ENCODE measurements at regions not wholly inside any gene's neighbourhood (a gene's known extent, or its start where the extent isn't known, plus 50 kb on each side); places are given as distances from the start of the nearest gene placed in this dataset.

GRCh38 chr20:55937283-55937682 is 68.0 kb downstream of the CBLN4 start:
- TF ChIP-seq MAX (IDR thresholded peaks at IDR 0.05) (no peak), CEBPB (IDR thresholded peaks at IDR 0.05) (no peak), CREB1 (IDR thresholded peaks at IDR 0.05; ENCODE audit: low read depth) (no peak), USF1 (IDR thresholded peaks at IDR 0.05) (no peak), TAF1 (IDR thresholded peaks at IDR 0.05; ENCODE audit: low read depth) (no peak)

GRCh38 chr20:55936209-55936595 is 69.1 kb downstream of the CBLN4 start:
- TF ChIP-seq USF1 (IDR thresholded peaks at IDR 0.05) (no peak), TAF1 (IDR thresholded peaks at IDR 0.05; ENCODE audit: low read depth) (no peak), NFIC (IDR thresholded peaks at IDR 0.05) (no peak), EGR1 (IDR thresholded peaks at IDR 0.05) (no peak), EP300 (IDR thresholded peaks at IDR 0.05; ENCODE audit: borderline replicate concordance) (no peak), CREB1 (IDR thresholded peaks at IDR 0.05; ENCODE audit: low read depth) (no peak), YY1 (IDR thresholded peaks at IDR 0.05; ENCODE audit: low read depth) (no peak), FOXM1 (IDR thresholded peaks at IDR 0.05; ENCODE audit: borderline replicate concordance, low read depth) (no peak), TCF12 (IDR thresholded peaks at IDR 0.05; ENCODE audit: low read depth) (no peak), CEBPB (IDR thresholded peaks at IDR 0.05) (no peak), RAD21 (IDR thresholded peaks at IDR 0.05; ENCODE audit: low read depth) (no peak), ZBTB7A (IDR thresholded peaks at IDR 0.05; ENCODE audit: low read depth) (no peak), REST (IDR thresholded peaks at IDR 0.05; ENCODE audit: low read depth) (no peak), TEAD4 (IDR thresholded peaks at IDR 0.05) (no peak), MAX (IDR thresholded peaks at IDR 0.05) (no peak)

GRCh38 chr20:55935448-55936208 is 69.7 kb downstream of the CBLN4 start:
- TF ChIP-seq YY1 (IDR thresholded peaks at IDR 0.05; ENCODE audit: low read depth), result no peak
- no peak for TF ChIP-seq CREB1 (IDR thresholded peaks at IDR 0.05; ENCODE audit: low read depth)
- no peak for TF ChIP-seq EGR1 (IDR thresholded peaks at IDR 0.05)
- TF ChIP-seq MAX (IDR thresholded peaks at IDR 0.05), result no peak
- no peak for TF ChIP-seq TCF12 (IDR thresholded peaks at IDR 0.05; ENCODE audit: low read depth)
- no peak for TF ChIP-seq TEAD4 (IDR thresholded peaks at IDR 0.05)
- TF ChIP-seq ZBTB7A (IDR thresholded peaks at IDR 0.05; ENCODE audit: low read depth), result no peak
- TF ChIP-seq USF1 (IDR thresholded peaks at IDR 0.05), result no peak
- TF ChIP-seq RAD21 (IDR thresholded peaks at IDR 0.05; ENCODE audit: low read depth), result no peak
- TF ChIP-seq TAF1 (IDR thresholded peaks at IDR 0.05; ENCODE audit: low read depth), result no peak
- TF ChIP-seq NFIC (IDR thresholded peaks at IDR 0.05), result no peak
- TF ChIP-seq CEBPB (IDR thresholded peaks at IDR 0.05), result no peak
- TF ChIP-seq EP300 (IDR thresholded peaks at IDR 0.05; ENCODE audit: borderline replicate concordance), result no peak
- TF ChIP-seq REST (IDR thresholded peaks at IDR 0.05; ENCODE audit: low read depth), result no peak
- TF ChIP-seq FOXM1 (IDR thresholded peaks at IDR 0.05; ENCODE audit: borderline replicate concordance, low read depth), result no peak

GRCh38 chr20:55934146-55934545 is 71.2 kb downstream of the CBLN4 start:
- TF ChIP-seq ZBTB7A (IDR thresholded peaks at IDR 0.05; ENCODE audit: low read depth), result no peak
- no peak for TF ChIP-seq TAF1 (IDR thresholded peaks at IDR 0.05; ENCODE audit: low read depth)
- no peak for TF ChIP-seq EGR1 (IDR thresholded peaks at IDR 0.05)
- TF ChIP-seq REST (IDR thresholded peaks at IDR 0.05; ENCODE audit: low read depth), result no peak
- no peak for TF ChIP-seq CEBPB (IDR thresholded peaks at IDR 0.05)
- no peak for TF ChIP-seq MAX (IDR thresholded peaks at IDR 0.05)
- TF ChIP-seq YY1 (IDR thresholded peaks at IDR 0.05; ENCODE audit: low read depth), result no peak
- TF ChIP-seq CREB1 (IDR thresholded peaks at IDR 0.05; ENCODE audit: low read depth), result no peak
- TF ChIP-seq FOXM1 (IDR thresholded peaks at IDR 0.05; ENCODE audit: borderline replicate concordance, low read depth), result no peak
- no peak for TF ChIP-seq RAD21 (IDR thresholded peaks at IDR 0.05; ENCODE audit: low read depth)
- no peak for TF ChIP-seq NFIC (IDR thresholded peaks at IDR 0.05)
- no peak for TF ChIP-seq TEAD4 (IDR thresholded peaks at IDR 0.05)
- no peak for TF ChIP-seq USF1 (IDR thresholded peaks at IDR 0.05)
- no peak for TF ChIP-seq TCF12 (IDR thresholded peaks at IDR 0.05; ENCODE audit: low read depth)
- no peak for TF ChIP-seq EP300 (IDR thresholded peaks at IDR 0.05; ENCODE audit: borderline replicate concordance)
